ENCODE measurements at regions not wholly inside any gene's neighbourhood (a gene's known extent, or its start where the extent isn't known, plus 50 kb on each side); places are given as distances from the start of the nearest gene placed in this dataset.

DNA sequence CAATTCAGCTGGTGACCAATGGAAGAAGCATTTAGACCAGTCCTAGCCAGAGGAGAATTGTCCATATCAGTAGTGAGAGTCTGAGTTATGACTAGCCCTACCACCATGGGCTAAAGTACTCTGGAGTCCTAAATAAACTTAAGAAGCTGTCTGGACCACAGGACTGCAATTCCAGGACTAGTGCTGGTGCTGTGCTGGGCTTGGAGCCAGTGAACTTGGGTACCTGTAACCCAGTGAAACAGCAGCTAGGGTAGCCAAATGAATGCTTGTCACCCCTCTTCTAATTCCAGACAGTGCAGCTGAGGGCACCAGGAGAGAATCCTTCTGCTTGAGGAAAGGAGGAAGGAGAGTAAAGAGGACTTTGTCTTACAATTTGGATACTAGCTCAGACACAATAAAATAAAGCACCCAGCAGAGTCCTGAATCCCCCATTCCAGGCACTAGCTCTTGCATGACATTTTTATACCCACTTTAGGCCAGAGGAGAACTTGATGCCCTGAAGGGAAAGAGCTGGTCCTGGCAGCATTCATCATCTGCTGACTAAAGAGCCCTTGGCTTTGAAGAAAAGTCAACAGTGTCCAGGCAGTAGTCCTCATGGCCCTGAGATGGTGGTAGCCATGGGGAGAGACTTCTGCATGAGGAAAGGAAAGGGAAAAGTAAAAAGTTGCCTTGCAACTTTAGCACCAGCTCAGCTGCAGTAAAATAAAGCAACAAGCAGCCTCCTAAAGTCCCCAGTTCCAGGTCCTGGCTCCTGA lies 2675.7 kb downstream of the PCDH7 start:
- TF ChIP-seq, protein P1, sequence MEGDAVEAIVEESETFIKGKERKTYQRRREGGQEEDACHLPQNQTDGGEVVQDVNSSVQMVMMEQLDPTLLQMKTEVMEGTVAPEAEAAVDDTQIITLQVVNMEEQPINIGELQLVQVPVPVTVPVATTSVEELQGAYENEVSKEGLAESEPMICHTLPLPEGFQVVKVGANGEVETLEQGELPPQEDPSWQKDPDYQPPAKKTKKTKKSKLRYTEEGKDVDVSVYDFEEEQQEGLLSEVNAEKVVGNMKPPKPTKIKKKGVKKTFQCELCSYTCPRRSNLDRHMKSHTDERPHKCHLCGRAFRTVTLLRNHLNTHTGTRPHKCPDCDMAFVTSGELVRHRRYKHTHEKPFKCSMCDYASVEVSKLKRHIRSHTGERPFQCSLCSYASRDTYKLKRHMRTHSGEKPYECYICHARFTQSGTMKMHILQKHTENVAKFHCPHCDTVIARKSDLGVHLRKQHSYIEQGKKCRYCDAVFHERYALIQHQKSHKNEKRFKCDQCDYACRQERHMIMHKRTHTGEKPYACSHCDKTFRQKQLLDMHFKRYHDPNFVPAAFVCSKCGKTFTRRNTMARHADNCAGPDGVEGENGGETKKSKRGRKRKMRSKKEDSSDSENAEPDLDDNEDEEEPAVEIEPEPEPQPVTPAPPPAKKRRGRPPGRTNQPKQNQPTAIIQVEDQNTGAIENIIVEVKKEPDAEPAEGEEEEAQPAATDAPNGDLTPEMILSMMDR (IDR thresholded peaks at IDR 0.05), result no peak
- TF ChIP-seq EP300 (IDR thresholded peaks at IDR 0.05), result no peak
- no peak for TF ChIP-seq POLR2AphosphoS5 (IDR thresholded peaks at IDR 0.05)
- TF ChIP-seq POLR2A (IDR thresholded peaks at IDR 0.05), result no peak

Measured in stomach (tissue), 4 donors.